HepG2 (cell line): ENCODE measurements at regions not wholly inside any gene's neighbourhood (a gene's known extent, or its start where the extent isn't known, plus 50 kb on each side); places are given as distances from the start of the nearest gene placed in this dataset.

Experiments used
- ATAC-seq: fragments of 200-7000 bp; cut with Tn5 transposase; 3 replicates; pipeline ENCODE4 v1.9.1; 2020; ENCODE audit warnings: mild to moderate bottlenecking, moderate library complexity
- BruUV-seq: library from RNA; stranded (reverse); fragments of 400-500 nt; replicated peaks from 2 replicates; lab custom pipeline; 2021; lab: Mats Ljungman, UMichigan
- CTCF ChIA-PET: fragments of 300-600 bp; formaldehyde crosslinking; extraction: SDS; loops from one replicate; lab custom pipeline; 2021; ENCODE audit warnings: low total read pairs, inconsistent platforms, low intra/inter-chr PET ratio; lab: Yijun Ruan, JAX
- POLR2A ChIA-PET: fragments of 350-600 bp; sonication (Branson Sonifier 250); formaldehyde crosslinking; loops from one replicate; lab custom pipeline; 2020; ENCODE audit warnings: antibody characterized with exemption, inconsistent platforms; lab: Yijun Ruan, JAX
- DNase-seq: peaks from one replicate; pipeline ENCODE4 v3.0.0-alpha.2; 2015; ENCODE audit warnings: low spot score
- FAIRE-seq: peaks from 3 replicates; lab custom pipeline; 2011; peaks lifted over from hg19 to GRCh38; lab: Jason Lieb, UNC
- H2AFZ ChIP-seq: one replicate; pipeline ENCODE4 v1.6.1; 2011; ENCODE audit warnings: low read length, inconsistent platforms
- H3K27ac ChIP-seq: fragments of 300-600 bp; 3 replicates; pipeline ENCODE4 v1.8.0; 2011; ENCODE audit warnings: mixed run types, mild to moderate bottlenecking, mixed read lengths, low read length, inconsistent platforms; ENCODE audit not compliant: insufficient read depth; ENCODE audit errors: extremely low read length
- H3K27me3 ChIP-seq, 2 experiments: fragments of 200-600 bp in 1 of 2; 2 replicates in 1 of 2; 3 replicates in 1 of 2; pipeline versions ENCODE4 v1.6.0 to v1.8.0; 2011; ENCODE audit warnings: low read length in 2 of 2, mild to moderate bottlenecking in 2 of 2, moderate library complexity in 2 of 2, inconsistent platforms in 1 of 2; ENCODE audit not compliant: insufficient read depth in 2 of 2, control insufficient read depth in 1 of 2
- H3K36me3 ChIP-seq, 2 experiments: fragments of 200-600 bp in 1 of 2; replicated peaks in 1 of 2; 2 replicates in 1 of 2; 3 replicates in 1 of 2; pipeline versions ENCODE4 v1.5.1 to v1.8.0; 2011; ENCODE audit warnings: low read length in 2 of 2, inconsistent platforms in 1 of 2; ENCODE audit not compliant: insufficient read depth in 2 of 2, control insufficient read depth in 1 of 2
- H3K4me1 ChIP-seq: 2 replicates; pipeline ENCODE4 v1.5.1; 2012; ENCODE audit warnings: low read length, inconsistent platforms; ENCODE audit not compliant: insufficient read depth
- H3K4me2 ChIP-seq: 2 replicates; pipeline ENCODE4 v1.6.0; 2011; ENCODE audit warnings: low read depth, low read length, inconsistent platforms
- H3K4me3 ChIP-seq, 3 experiments: fragments of 200-600 bp in 1 of 3; sonication (generic), shearing (Covaris generic) in 1 of 3; replicated peaks in 1 of 3; 2 replicates each; pipeline ENCODE4 v1.5.1; 2011 to 2016; ENCODE audit warnings: low read length in 3 of 3, inconsistent platforms in 2 of 3, low read depth in 2 of 3, mild to moderate bottlenecking in 2 of 3, control low read depth in 1 of 3, mixed read lengths in 1 of 3; ENCODE audit not compliant: insufficient read depth in 1 of 3
- H3K79me2 ChIP-seq: one replicate; pipeline ENCODE4 v1.6.1; 2011; ENCODE audit warnings: low read length, inconsistent platforms; ENCODE audit not compliant: insufficient read depth
- H3K9ac ChIP-seq: 2 replicates; pipeline ENCODE4 v1.6.0; 2011; ENCODE audit warnings: mild to moderate bottlenecking, low read depth, low read length, inconsistent platforms; ENCODE audit not compliant: insufficient read depth
- H3K9me3 ChIP-seq: 2 replicates; pipeline ENCODE4 v1.5.1; 2012; ENCODE audit warnings: mild to moderate bottlenecking, low read length
- H4K20me1 ChIP-seq: 2 replicates; pipeline ENCODE4 v1.6.0; 2011; ENCODE audit warnings: inconsistent platforms, mild to moderate bottlenecking, low read length, moderate library complexity; ENCODE audit not compliant: insufficient read depth
- HBP1 ChIP-seq: IDR thresholded peaks from 2 replicates; pipeline ENCODE4 v1.6.1; 2016; ENCODE audit warnings: low read depth, control low read depth
- NFE2L2 ChIP-seq: fragments of 150-350 bp; IDR thresholded peaks from 2 replicates; pipeline ENCODE4 v1.6.1; 2014; ENCODE audit warnings: low read length
- TBP ChIP-seq: sonication (generic); formaldehyde crosslinking; IDR thresholded peaks from 2 replicates; pipeline ENCODE4 v1.5.0; 2020; ENCODE audit warnings: missing genetic modification reagents
- ZBTB1 ChIP-seq: sonication (generic); formaldehyde crosslinking; IDR thresholded peaks from 2 replicates; pipeline ENCODE4 v1.4.0; 2020; ENCODE audit warnings: missing genetic modification reagents, borderline replicate concordance
- ZNF563 ChIP-seq: sonication (generic); formaldehyde crosslinking; IDR thresholded peaks from 2 replicates; pipeline ENCODE4 v1.8.0; 2022; ENCODE audit warnings: mild to moderate bottlenecking, moderate library complexity, missing genetic modification reagents
- ZNF660 ChIP-seq: sonication (generic); formaldehyde crosslinking; IDR thresholded peaks from 2 replicates; pipeline ENCODE4 v1.5.1; 2020; ENCODE audit warnings: mild to moderate bottlenecking, low read depth, missing genetic modification reagents, borderline replicate concordance
- WGBS: methylation state at CpG from one replicate; pipeline ENCODE4 v1.1.6; 2017; ENCODE audit warnings: low lambda C conversion rate; 5-methylcytosine and 5-hydroxymethylcytosine counted together
- in situ Hi-C: cut with HindIII; loops from 2 replicates; pipeline ENCODE4 v1.10.0; 2017; ENCODE audit warnings: low pct_unique_long_range_greater_than_20kb; ENCODE audit not compliant: extremely low pct_ligation_motif_present
- intact Hi-C: fragments of 100-400 bp; cut with micrococcal nuclease; formaldehyde crosslinking; loops from one replicate; pipeline ENCODE4 v1.10.0; 2022; ENCODE audit not compliant: unreplicated experiment
- TF ChIP-seq, protein P1 (sequence below): IDR thresholded peaks from 2 replicates; pipeline ENCODE4 v1.4.0; 2020; ENCODE audit warnings: mild to moderate bottlenecking, missing genetic modification reagents
- TF ChIP-seq, protein P2 (sequence below): sonication (generic); formaldehyde crosslinking; IDR thresholded peaks from 2 replicates; pipeline ENCODE4 v1.5.0; 2020; ENCODE audit warnings: missing genetic modification reagents

- no peak overlapping the region for H3K4me2 ChIP-seq
- no TSS peak for BruUV-seq
- H3K9ac ChIP-seq: no peak overlapping the region
- no peak for TF ChIP-seq TBP (CRISPR knock-in tag)
- no peak for TF ChIP-seq HBP1 (CRISPR knock-in tag)
- TF ChIP-seq ZNF563 (CRISPR knock-in tag): no peak
- TF ChIP-seq ZNF660 (CRISPR knock-in tag): no peak
- TF ChIP-seq, protein P1, sequence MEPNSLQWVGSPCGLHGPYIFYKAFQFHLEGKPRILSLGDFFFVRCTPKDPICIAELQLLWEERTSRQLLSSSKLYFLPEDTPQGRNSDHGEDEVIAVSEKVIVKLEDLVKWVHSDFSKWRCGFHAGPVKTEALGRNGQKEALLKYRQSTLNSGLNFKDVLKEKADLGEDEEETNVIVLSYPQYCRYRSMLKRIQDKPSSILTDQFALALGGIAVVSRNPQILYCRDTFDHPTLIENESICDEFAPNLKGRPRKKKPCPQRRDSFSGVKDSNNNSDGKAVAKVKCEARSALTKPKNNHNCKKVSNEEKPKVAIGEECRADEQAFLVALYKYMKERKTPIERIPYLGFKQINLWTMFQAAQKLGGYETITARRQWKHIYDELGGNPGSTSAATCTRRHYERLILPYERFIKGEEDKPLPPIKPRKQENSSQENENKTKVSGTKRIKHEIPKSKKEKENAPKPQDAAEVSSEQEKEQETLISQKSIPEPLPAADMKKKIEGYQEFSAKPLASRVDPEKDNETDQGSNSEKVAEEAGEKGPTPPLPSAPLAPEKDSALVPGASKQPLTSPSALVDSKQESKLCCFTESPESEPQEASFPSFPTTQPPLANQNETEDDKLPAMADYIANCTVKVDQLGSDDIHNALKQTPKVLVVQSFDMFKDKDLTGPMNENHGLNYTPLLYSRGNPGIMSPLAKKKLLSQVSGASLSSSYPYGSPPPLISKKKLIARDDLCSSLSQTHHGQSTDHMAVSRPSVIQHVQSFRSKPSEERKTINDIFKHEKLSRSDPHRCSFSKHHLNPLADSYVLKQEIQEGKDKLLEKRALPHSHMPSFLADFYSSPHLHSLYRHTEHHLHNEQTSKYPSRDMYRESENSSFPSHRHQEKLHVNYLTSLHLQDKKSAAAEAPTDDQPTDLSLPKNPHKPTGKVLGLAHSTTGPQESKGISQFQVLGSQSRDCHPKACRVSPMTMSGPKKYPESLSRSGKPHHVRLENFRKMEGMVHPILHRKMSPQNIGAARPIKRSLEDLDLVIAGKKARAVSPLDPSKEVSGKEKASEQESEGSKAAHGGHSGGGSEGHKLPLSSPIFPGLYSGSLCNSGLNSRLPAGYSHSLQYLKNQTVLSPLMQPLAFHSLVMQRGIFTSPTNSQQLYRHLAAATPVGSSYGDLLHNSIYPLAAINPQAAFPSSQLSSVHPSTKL (CRISPR knock-in tag): no peak
- no peak for TF ChIP-seq ZBTB1 (CRISPR knock-in tag)
- TF ChIP-seq NFE2L2: no peak
- TF ChIP-seq, protein P2, sequence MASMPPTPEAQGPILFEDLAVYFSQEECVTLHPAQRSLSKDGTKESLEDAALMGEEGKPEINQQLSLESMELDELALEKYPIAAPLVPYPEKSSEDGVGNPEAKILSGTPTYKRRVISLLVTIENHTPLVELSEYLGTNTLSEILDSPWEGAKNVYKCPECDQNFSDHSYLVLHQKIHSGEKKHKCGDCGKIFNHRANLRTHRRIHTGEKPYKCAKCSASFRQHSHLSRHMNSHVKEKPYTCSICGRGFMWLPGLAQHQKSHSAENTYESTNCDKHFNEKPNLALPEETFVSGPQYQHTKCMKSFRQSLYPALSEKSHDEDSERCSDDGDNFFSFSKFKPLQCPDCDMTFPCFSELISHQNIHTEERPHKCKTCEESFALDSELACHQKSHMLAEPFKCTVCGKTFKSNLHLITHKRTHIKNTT (CRISPR knock-in tag): no peak
- no peaks in the 10 kb centered on the region for H3K36me3 ChIP-seq
- intact Hi-C loops: loop anchor here (10.0 kb wide), 1 partner anchor 1277 kb away; no protein-coding TSS in a partner anchor
- 3% methylated on average over 2 of the region's 2 CpGs for WGBS
- H3K4me3 ChIP-seq: no peak overlapping the region
- H2AFZ ChIP-seq: no peak overlapping the region
- POLR2A ChIA-PET: no interaction called here
- ATAC-seq: no peak
- CTCF ChIA-PET: no interaction called here
- H3K27me3 ChIP-seq: 0 out of 5 replicates have a peak, but pooled peaks cover 0 to 4% of the 10 kb centered on the region in 2 experiments
- no peaks in the 10 kb centered on the region for H3K79me2 ChIP-seq
- DNase-seq: no peak
- H3K27ac ChIP-seq: no peak overlapping the region
- no peaks in the 10 kb centered on the region for H4K20me1 ChIP-seq
- in situ Hi-C loops: loop anchor here (25.0 kb wide), 1 partner anchor 725 kb away; no protein-coding TSS in a partner anchor
- no peaks in the 10 kb centered on the region for H3K4me1 ChIP-seq
- no peaks in the 10 kb centered on the region for H3K9me3 ChIP-seq
- FAIRE-seq: no peak
These were observed 172.5 kb downstream of the DHX15 start for GRCh38 chr4:24411806-24412205.
